Activated naive CD4-positive, alpha-beta T cell treated with Interleukin-2 at 50 U/mL for 16 hours (primary cell): ENCODE measurements at regions not wholly inside any gene's neighbourhood (a gene's known extent, or its start where the extent isn't known, plus 50 kb on each side); places are given as distances from the start of the nearest gene placed in this dataset.

Source experiments
- DNase-seq: peaks from one replicate; pipeline ENCODE4 v3.0.0-alpha.2; 2020

GRCh38 chr2:67792191-67792590 lies 270.6 kb downstream of the C1D start:
- DNase-seq, result no peak

- no peak for DNase-seq
Measured at GRCh38 chr2:67792681-67793091, 270.1 kb downstream of the C1D start.

DNA sequence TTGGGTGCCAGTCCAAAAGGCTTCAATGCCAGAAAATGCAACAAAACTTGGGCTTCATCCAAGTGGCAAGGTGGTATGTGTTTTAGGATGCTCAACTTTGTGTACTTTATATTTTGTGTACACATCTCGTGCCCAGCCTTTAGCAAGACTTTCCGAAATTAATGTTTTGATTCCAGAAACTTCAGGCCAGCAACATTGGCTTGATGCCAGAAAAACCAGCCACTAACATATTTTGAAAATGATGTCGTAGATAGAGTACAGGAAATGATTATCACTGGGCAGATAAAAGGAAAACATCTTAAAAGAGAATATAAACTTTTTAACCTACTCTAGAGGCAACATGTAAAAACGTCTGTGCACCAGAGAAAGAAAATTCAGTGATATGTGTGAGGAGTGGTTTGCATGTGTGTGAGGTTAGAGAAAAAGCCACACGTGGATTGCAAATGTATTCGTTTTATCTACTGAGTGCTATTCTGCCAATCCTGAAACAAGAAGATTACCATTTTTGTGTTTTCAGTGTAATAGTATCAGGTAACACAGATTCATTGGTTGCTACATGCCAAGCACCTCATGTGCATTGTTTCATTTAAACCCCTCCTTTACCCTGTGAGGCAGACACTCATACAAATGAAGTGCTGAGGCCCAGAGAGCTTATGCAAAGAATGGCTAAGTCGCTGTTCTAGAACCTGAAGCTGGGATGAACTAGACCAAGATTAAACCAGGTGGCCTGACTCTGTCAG lies 264.8 kb downstream of the C1D start:
- no peak for DNase-seq

GRCh38 chr2:67798541-67799160 lies 264.2 kb downstream of the C1D start:
- DNase-seq, result no peak

GRCh38 chr2:67799886-67800285 lies 262.9 kb downstream of the C1D start:
- no peak for DNase-seq

- no peak for DNase-seq
Measured at GRCh38 chr2:67802291-67802690, 260.5 kb downstream of the C1D start.

DNA sequence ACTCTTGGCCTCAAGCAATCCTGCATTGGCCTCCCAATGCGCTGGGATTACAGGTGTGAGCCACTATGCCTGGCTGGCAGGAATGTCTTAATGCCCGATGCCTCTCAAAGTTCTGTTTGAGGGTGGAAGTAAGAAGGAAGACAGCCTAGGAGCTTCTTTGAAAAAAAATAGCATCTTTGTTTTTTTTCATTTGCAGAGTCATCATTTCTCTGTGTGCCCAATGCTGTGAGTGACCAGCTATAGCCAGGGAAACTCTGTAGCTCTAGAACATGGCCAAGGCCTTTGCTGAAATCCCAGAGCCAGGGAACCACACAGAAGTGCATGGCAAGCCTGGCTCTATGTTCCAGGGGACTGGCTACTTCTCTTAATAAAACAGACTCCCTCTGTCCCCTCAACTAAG lies 260.0 kb downstream of the C1D start:
- no peak for DNase-seq

DNA sequence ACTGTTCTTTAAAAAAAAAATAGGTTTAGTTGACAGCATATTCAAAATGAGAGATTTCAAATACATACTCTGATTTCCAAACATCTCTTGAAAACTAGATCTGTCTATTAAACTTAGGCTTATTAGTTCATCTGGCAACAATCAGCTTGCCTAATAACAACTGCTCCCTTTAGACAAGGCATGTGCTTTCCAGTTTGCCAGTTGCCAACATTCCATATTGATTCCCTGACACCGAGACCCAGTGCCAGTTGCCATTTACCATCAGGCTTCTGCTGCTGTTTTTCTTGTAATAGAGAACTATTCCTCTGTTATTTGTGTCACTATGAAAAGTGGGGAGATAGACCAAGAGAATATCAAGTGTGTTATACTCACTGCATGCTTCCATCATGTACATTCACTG lies 256.0 kb downstream of the C1D start:
- DNase-seq, result no peak

GRCh38 chr2:67808112-67808511 lies 254.7 kb downstream of the C1D start:
- no peak for DNase-seq

- no peak for DNase-seq
Measured at GRCh38 chr2:67812682-67813081, 250.1 kb downstream of the C1D start.

- no peak for DNase-seq
Measured at GRCh38 chr2:67823726-67824125, 239.1 kb downstream of the C1D start.

DNA sequence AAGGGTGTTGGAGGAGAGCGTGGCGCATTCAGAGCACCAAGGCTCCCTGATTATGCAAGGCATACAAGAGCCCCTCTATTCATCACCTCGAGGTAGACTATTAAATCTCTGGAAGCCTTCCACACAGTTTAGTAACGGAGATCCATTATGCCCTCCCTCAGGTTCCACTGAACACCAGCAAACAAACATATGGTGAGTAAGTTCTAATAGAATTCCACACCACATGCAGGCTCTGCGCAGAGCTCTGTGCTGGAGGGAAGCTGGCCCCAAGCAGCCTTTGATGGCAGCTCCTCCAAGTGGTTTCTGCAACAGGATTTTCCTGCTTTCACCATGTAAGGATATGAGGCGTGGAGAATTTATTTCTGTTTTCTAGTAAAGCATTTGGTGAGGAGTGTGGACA lies 238.6 kb downstream of the C1D start:
- DNase-seq, result no peak

DNA sequence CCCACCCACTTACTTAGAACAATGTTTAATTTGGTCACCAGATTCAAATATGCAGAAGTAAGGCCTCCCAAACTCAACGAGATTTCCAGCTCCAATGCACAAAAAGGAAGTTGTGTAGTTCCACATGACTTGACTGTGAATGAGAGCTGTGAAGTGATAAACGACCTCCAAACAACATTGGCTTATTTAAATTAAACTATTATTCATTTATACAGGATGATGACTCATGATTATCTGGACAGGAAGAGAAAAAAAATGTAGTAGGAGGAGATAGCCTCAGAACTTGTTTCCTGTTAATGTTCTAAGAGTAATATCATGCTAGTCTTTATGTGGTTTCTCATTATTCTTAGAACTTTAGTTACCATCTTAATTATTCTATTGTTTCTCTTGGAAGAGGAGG lies 237.3 kb downstream of the C1D start:
- DNase-seq, result no peak

DNA sequence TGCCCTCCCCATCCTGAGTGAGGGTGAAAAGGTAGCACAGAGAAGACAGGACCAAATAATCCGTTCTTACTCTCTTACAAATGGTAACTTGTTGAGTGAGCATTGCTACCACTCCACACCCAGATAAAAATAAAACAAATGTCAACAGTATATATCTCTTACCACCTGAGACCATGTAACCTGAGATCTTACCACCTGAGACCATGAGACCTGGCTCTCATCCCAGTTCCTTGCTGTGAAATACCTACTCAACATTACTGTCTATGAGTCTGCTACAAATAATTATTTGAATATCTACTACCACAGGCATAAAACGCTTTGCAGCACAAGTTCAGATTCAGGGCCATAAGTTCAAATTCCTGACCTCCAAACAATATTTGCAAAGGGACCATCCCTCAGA lies 234.7 kb downstream of the C1D start:
- DNase-seq, result no peak

GRCh38 chr2:67829470-67829869 lies 233.3 kb downstream of the C1D start:
- no peak for DNase-seq

- no peak for DNase-seq
Measured at GRCh38 chr2:67833632-67834031, 229.2 kb downstream of the C1D start.

GRCh38 chr2:67834482-67834881 lies 228.3 kb downstream of the C1D start:
- DNase-seq, result no peak

- no peak for DNase-seq
Measured at GRCh38 chr2:67835266-67835665, 227.5 kb downstream of the C1D start.

GRCh38 chr2:67836866-67837265 lies 225.9 kb downstream of the C1D start:
- no peak for DNase-seq

DNA sequence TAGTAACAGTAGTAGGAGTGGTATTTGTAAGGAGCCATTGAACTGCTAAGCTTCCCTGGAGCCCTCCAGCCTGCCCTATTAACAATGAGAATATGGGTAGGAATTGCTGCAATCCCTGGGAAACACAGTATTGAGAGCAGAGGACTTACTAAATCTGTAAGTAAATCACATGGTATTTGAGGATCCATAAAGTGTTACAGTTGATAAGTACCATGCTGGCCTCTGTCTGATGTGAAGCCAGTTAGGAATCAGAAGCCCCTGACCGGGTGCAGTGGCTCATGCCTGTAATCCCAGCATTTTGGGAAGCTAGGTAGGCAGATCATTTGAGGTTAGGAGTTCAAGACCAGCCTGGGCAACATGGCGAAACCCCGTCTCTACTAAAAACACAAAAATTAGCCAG lies 224.6 kb downstream of the C1D start:
- no peak for DNase-seq

DNA sequence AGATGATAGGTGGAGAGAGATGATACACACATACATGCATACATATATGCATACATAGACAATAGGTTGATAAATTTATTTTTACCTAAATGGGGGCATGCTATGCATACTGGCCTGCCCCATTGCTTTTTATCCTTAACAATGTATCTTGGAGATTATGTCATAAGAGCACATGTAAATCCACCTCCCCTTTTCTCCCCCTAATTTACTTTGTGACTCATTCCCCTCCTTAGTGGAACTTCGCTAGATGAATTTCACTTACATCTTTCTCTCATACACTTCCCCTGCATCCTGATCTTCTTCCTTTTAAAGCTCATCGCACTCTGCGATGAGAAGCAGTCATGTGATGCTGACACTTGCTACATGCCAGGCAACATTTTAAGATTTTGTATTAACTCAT lies 223.6 kb downstream of the C1D start:
- no peak for DNase-seq

DNA sequence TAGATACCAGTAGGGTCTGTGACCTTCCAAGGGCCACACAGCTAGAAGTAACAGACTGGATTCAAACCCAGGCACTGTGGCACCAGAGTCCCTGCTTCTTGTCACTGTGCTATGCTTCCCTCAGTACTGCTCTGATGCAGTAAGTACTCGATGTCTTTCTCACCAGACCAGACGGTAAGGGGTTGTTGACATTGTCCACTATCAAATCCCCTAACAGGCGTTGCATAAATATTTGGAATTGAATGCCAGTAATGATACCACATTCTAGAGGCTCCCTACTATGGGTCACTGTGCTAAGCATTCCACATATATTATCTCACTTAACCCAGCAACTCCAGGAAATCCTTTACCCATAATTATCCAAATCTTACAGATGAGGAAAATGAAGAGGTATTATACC lies 223.1 kb downstream of the C1D start:
- DNase-seq, result no peak

- no peak for DNase-seq
Measured at GRCh38 chr2:67840460-67841068, 222.2 kb downstream of the C1D start.

DNA sequence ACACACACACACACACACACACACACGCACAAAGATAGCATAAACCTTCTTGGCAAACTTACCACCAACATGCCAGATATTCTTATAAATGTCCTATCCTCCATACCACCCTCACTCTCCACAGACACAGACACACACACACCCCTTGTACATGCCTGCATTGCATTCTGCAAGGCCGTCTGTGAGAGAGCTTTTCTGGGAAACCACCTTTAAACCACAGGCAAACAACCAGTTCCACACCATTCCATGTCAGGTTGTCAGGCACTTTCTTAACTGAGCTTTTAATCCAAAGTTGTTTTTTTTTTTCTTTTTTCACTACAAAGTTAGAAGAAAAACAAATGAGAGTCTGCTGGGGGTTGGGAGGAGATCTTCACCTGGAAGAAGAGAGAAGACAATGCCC lies 221.1 kb downstream of the C1D start:
- no peak for DNase-seq
